GM21825 (cell line): ENCODE measurements at regions not wholly inside any gene's neighbourhood (a gene's known extent, or its start where the extent isn't known, plus 50 kb on each side); places are given as distances from the start of the nearest gene placed in this dataset.
"Not testable (repeated sequence)": the region's sequence is repeated elsewhere in the genome, so short reads cannot be mapped to it uniquely, and the experiment has no call there.

Experiments used
- ATAC-seq: cut with Tn5 transposase; IDR thresholded peaks from one replicate; pipeline ENCODE4 v1.9.1; 2021; ENCODE audit warnings: mild to moderate bottlenecking, moderate library complexity; ENCODE audit not compliant: unreplicated experiment

DNA sequence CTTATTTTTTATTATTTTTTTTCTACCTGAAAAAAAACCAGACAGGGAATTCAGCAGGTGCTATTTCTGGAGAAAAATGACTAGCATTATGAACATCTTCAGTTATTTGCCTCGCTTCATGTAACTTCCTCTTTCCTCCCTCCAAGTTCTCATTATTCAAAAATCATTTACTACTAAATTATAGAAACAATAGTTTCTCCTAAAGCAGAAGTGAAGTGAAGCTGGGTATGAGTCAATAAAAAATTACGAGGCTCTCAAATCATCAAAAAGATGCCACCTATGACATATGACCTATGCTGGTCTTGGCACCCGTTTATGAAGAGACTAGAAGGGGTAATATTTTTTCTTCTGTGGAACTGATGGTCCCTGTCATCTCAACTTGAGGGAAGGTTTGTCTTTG lies 145.0 kb upstream of the AADAT start:
- no peak for ATAC-seq

DNA sequence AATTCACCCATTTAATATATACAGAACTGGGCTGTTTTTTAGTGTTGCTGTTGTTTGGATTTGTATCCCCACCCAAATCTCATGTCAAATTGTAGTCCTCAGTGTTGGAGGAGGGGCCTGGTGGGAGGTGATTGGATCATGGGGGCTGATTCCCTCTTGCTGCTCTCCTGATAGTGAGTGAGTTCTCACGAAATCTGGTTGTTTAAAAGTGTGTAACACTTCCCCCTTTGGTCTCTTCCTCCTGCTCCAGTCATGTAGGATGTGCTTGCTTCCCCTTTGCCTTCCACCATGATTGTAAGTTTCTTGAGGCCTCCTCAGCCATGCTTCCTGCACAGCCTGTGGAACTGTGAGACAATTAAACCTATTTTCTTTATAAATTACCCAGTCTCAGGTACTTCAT lies 141.6 kb upstream of the AADAT start:
- ATAC-seq = no peak

DNA sequence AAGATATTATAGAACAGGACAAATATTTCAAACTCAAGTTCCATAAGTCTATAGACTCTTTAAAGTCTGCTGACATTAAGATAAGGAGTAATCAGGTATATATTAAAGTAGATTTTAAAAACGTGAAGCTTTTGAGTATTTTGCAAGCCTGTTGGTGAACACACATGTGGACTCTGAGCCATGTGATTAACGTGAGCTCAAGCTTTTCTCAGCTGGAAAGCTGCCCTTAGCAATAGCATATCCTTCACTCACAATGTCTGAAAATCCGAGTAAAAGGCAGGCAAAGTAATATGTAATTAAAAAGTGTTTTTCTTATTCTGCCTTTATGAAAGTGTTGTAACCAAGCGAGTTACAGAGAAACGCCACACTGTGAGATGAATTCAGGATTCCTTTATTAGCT lies 140.5 kb upstream of the AADAT start:
- no peak for ATAC-seq

DNA sequence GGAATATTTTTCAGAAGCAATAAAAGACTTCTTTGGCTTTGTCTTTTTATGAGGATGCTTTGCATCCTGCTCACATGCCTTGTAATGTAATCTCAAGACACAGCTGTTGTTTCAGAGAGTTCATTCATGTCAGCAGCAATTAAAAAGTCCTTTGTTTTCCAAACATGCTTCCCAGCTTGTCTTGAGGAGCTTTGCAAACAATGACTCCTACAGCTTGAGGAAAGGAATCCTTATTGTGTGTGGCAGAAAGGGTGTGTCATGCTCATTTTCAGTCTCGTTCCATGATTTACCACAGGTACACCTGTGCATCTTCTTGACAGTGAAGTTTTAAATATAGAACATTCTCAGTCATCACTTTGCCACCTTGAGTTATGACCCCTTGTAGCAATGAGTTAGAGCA lies 139.2 kb upstream of the AADAT start:
- no peak for ATAC-seq

DNA sequence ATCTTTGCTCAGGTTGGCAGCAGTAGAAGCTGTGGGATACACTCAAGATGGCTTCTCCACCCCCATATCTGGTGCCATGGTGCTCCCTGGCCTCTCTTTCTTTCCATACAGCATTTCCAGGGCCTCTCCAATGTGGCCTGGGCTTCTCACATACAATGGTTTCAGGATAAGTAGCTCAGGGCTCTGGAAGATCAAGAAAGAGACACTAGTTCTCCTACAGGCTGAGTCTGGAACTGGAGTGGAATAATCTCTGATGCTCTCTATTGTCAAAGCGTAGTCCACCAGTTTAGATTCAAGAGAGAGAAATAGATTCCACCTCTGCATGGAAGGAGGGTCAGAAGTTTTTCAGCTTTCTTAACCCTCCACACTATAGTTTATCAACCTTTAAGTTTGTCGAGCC lies 138.2 kb upstream of the AADAT start:
- ATAC-seq = no peak

DNA sequence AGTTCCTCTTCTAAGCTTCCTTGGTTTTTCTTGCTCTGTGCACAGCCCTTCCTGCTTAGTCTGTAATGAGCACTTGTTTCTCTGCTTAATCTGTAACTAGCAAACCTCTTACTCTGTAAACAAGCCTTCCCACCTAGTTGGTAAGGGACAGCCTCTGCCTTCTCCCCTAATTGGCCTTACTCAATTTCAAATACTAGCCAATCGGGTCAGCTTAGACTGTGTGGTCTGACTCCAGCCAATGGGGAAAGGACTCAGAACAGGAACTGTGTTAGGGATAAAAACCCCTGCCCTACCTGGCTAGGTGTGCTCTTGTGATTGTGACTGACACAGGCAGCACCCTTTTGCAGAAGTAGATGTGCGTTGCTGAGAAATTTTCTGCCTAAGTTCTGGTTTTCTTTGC lies 136.5 kb upstream of the AADAT start:
- ATAC-seq = no peak

DNA sequence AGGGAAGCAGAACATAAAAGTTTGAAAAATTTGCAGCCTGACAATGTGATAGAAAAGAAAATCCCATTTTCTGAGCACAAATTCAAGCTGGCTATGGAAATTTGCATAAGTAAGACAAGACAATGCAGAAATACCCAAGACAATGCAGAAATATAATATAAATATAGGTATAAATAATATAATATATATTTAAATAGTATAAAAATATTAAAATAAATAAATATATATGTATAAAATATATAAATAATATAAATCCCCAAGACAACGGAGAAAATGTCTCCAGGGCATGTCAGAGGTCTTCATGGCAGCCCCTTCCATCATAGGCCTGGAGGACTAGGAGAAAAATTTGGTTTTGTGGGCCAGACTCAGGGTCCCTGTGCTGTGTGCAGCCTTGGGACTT lies 125.0 kb upstream of the AADAT start:
- no peak for ATAC-seq

DNA sequence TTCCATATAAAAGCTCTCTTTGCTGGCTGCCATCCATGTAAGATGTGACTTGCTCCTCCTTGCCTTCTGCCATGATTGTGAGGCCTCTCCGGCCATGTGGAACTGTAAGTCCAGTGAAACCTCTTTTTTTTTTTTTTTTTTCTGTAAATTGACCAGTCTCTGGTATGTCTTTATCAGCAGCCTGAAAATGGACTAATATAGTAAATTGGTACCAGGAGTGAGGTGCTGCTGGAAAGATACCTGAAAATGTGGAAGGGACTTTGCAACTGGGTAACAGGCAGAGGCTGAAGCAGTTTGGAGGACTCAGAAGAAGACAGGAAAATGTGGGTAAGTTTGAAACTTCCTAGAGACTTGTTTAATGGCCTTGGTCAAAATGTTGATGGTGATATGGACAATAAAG lies 124.3 kb upstream of the AADAT start:
- ATAC-seq = no peak

DNA sequence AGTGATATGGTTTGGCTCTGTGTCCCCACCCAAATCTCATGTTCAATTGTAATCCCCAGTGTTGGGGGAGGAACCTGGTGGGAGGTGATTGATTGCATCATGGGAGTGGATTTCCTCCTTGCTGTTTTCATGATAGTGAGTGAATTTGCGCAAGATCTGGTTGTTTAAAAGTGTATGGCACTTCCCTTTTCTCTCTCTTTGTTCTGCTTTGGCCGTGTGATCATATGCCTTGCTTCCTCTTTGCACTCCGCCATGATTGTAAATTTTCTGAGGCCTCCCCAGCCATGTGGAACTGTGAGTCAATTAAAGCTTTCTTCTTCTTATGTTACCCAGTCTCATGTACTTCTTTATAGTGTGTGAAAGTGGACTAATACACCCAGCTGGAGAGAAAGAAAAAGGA lies 113.0 kb upstream of the AADAT start:
- no peak for ATAC-seq

DNA sequence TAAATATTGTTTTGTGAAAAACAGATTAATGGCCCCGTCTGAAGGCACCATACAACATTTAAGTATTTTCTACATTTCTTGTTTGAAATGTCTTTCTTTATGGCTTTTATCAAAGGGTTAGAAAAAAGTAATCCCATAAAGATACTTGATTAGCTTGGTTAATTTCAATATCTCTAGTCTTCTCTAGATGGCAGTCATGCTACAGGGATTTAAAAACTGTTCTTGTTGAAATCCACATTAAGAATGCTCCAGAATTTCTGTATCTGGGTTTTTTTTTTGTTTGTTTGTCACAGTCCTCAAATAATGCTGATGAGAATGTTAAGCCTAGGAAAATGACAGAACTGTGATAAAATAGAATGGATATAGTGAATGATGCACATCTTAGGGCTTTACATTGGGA lies 109.0 kb upstream of the AADAT start:
- ATAC-seq = no peak

DNA sequence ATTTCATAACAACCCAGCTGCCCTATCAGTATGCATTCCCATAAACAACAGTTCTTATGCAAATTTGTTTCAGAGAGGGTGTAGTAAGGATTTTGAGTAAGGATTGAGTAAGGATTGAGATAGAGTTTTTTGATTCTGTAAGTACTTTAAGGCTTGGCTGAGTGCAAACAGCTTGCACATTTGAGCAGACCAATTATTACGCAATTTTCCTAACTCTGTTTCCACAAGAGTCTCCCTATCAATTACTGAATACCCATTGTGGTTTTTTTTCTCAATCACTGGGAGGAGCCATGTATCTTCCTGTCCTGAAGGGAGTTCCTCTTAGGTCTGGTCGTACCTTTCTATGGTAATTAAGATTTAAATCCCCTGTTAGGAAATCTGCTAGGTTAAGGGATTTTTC lies 105.0 kb upstream of the AADAT start:
- not testable (repeated sequence) for ATAC-seq

DNA sequence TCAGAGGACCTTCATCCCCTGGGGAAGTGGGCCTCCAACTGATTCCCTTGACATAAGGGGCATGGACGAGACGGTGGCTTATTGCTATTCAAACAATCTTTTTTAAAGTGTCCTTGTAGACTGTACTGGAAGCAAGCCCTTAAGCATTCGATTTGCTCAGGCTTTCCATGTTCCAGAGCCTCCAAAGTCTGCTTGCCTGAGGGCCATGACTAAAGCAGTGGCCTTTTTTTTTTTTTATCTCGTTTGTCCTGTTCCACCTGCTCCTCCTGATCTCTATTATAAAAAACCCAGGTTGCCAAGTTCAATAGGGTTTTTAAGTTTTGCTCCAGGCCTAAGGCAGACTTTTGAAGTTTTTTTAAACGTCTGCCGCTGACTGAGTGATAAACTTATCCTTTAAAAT lies 103.7 kb upstream of the AADAT start:
- no peak for ATAC-seq

DNA sequence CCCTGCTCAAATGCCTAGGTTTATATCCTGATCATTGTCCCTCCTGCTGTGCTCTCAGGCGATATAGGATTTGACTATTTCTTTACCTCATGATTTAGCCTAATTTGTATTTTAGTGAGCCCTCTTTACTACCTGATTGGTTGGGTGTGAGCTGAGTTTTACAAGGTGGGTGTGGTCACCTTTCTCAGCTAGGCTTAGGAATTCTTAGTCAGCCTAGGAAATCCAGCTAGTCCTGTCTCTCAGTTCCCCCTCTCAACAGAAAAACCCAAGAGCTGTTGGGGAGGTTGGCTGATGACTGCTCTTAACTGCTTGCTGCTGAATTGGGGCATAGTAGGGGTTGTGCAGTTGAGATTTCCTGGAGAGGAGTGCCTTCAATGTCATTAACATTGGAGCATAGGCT lies 100.5 kb upstream of the AADAT start:
- ATAC-seq = no peak

DNA sequence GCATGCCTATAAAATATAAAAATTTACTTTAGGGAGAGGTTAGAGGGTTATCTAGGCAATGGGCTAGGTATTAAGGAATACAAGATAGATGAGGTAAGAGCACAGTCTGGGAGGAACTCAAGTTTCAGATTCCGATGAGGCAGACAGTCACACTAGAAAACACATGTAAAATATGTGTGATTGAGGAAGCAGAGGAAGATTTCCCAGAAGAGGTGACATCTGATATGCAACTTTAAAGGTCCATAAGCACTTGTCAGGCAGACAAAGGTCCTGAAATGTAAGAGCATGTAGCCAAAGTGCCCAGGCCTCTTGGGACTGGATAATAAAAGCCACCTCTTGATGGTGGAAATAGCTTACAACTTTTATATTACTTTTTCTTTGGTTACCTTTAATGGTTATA lies 81.1 kb upstream of the AADAT start:
- no peak for ATAC-seq

DNA sequence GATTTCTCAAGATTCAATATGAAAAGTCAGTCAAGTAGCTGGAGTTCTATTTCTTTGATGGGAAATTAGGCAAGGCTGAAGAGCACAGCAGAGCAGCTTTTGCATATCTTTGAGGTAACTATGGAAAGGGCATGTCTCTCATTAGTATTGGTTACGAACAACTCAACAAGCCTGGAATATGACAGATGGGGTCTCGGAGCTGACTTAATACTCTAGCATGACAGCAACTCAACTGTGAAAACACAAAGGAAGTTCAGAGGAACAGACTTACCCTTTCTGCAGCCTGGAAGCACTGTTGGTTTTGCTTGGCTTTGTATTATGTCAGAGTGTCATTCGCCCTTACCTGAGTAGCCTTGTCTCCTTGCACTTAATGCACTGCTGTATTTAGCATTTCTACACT lies 79.9 kb upstream of the AADAT start:
- no peak for ATAC-seq

DNA sequence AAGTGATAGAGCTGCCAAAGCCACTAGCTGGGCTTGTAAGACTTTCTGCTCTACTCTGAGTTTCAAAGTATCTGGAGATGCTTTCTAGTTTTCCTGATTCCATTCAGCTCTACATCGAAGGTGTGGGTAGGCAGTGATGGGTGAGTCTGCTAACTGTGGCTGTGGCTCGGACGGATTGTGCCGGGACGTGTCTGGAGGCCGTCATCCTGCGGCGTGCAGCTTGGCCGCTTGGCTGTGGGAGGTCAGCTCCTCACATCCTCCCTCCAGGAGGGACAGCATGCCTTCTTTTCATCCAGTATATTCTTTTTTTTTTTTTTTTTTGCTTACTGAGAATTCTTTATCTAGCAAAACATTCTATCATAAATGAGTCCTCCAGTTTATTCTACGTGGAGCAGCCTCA lies 77.9 kb upstream of the AADAT start:
- ATAC-seq = no peak

DNA sequence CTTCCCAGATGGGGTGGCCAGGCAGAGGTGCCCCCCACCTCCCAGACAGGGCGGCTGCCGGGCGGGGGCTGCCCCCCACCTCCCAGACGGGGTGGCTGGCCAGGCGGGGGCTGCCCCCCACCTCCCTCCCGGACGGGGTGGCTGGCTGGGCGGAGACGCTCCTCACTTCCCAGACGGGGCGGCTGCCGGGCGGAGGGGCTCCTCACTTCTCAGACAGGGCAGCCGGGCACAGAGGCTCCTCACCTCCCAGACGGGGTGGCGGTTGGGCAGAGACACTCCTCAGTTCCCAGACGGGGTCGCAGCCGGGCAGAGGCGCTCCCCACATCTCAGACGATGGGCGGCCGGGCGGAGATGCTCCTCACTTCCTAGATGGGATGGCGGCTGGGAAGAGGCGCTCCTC lies 76.4 kb upstream of the AADAT start:
- ATAC-seq = not testable (repeated sequence)

DNA sequence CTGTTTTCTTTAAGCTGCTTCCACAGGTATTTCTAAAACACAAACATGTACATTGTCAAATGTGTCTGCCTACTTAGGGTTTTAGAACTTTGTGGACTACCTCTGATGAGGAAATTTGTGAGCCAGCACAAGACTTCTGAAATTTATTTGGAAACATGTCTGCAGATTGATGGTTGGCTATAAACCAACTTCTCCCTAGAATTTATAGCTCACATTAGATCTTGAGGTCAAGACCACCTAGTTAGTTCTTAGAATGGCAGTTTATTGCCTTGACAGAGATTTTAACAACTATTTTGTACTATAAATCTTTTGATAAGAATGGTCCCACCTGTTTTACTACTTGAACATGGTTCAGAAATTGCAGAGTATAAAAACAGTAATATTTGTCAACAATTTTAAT lies 72.7 kb upstream of the AADAT start:
- no peak for ATAC-seq

DNA sequence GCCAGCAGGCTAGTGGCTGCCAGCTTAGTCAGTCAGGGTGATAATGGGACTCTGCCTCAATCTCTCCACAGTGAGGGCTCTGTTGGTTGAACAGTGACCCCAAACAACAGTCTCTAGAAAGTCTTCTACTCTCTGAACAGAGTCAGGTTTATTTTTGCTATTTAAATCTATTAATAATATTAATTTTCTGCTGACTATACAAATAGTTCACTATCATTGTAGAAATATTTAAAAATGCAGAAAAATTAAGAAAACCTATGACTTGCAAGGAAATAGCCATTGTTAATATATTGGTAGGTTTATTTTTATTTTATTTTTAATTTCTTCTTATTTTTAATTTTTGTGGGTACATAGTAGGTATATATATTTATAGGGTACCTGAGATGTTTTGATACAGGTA lies 67.9 kb upstream of the AADAT start:
- ATAC-seq = no peak

DNA sequence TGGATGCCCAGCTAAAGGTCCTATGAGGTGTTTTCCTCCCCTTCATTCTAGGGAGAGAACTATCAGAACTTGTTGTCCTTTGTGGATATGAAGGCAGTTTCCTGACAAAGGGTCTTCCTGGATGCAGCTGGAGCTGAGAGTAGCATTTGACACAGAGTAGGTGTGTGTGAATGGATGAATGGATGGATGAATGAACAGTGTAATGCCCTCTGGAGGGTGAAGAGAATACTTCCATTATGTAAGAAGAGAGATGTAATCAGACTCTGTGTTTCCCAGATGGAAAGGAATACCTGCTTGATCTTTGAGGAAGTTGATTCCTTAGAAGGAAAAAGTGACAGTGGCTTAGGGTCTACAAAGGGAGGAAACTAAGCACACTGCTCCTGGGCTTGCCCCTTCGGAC lies 55.4 kb upstream of the AADAT start:
- no peak for ATAC-seq

DNA sequence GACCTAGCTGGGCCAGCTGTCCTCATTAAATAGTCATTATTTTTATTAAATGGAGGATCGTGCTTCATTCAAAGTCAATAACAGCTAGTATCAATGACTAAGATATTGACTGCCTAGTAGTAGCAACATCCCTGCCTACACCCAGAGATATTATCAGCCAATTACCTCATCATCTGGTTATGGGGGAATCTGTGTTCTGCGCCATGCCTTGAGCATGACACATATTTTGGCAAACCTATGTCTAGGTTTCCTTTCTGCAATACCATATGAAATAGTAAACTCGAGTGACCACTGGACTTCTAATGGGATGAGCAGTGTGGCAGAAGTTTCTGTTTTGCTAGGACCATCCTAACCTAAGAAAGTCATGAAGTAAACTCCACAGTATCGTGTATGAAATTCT lies 50.0 kb upstream of the AADAT start:
- ATAC-seq = no peak
